ENCODE measurements at regions not wholly inside any gene's neighbourhood (a gene's known extent, or its start where the extent isn't known, plus 50 kb on each side); places are given as distances from the start of the nearest gene placed in this dataset.
A peak's percentile ranks its signal among the peaks of the same experiment; 100 is the strongest.
"Not testable (repeated sequence)": the region's sequence is repeated elsewhere in the genome, so short reads cannot be mapped to it uniquely, and the experiment has no call there.

DNA sequence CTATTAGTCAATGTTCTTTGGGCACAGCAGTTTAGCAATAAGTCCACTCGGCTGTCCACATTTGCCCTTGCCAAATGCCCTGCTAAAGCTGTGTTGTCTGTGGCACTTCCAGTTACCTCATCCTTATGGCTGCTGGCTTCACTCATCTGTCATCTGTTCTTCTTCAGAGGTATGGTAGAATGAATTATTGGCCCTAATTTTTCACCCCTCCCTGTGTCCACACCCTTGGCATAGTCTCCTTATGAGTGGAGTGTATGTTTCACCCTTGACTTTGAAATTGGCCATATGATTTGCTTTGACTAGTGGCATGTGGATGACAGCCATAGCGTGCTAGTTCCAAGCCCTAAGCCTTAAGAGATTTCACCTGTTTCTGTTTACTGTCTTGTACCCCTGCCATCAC lies 72.1 kb upstream of the EPHB1 start:
- TF ChIP-seq SNAI2 (CRISPR knock-in tag; IDR thresholded peaks at IDR 0.05) (no peak), PPARA (CRISPR knock-in tag; IDR thresholded peaks at IDR 0.05; ENCODE audit: borderline replicate concordance) (no peak), ZFP30 (CRISPR knock-in tag; IDR thresholded peaks at IDR 0.05) (no peak), ESRRG (CRISPR knock-in tag; IDR thresholded peaks at IDR 0.05) (no peak), ZNF70 (CRISPR knock-in tag; IDR thresholded peaks at IDR 0.05) (no peak), RARB (CRISPR knock-in tag; IDR thresholded peaks at IDR 0.05) (no peak), ZC3H10 (CRISPR knock-in tag; IDR thresholded peaks at IDR 0.05) (no peak), OSR1 (CRISPR knock-in tag; IDR thresholded peaks at IDR 0.05) (no peak), ZNF565 (CRISPR knock-in tag; conservative IDR thresholded peaks at IDR 0.05; ENCODE audit: low read depth) (no peak), TCF4 (CRISPR knock-in tag; IDR thresholded peaks at IDR 0.05; ENCODE audit: borderline replicate concordance) (no peak), GLIS3 (CRISPR knock-in tag; IDR thresholded peaks at IDR 0.05) (no peak), POU6F1 (CRISPR knock-in tag; IDR thresholded peaks at IDR 0.05; ENCODE audit: borderline replicate concordance, low read depth) (no peak), TOX (CRISPR knock-in tag; IDR thresholded peaks at IDR 0.05; ENCODE audit: borderline replicate concordance) (no peak), ARNTL (CRISPR knock-in tag; IDR thresholded peaks at IDR 0.05; ENCODE audit: borderline replicate concordance, low read depth) (no peak), BACH2 (CRISPR knock-in tag; IDR thresholded peaks at IDR 0.05; ENCODE audit: borderline replicate concordance) (no peak), ISL1 (CRISPR knock-in tag; IDR thresholded peaks at IDR 0.05) (no peak), ZFP3 (CRISPR knock-in tag; IDR thresholded peaks at IDR 0.05) (no peak), CSDC2 (CRISPR knock-in tag; IDR thresholded peaks at IDR 0.05) (no peak)
- TF ChIP-seq, protein P1, sequence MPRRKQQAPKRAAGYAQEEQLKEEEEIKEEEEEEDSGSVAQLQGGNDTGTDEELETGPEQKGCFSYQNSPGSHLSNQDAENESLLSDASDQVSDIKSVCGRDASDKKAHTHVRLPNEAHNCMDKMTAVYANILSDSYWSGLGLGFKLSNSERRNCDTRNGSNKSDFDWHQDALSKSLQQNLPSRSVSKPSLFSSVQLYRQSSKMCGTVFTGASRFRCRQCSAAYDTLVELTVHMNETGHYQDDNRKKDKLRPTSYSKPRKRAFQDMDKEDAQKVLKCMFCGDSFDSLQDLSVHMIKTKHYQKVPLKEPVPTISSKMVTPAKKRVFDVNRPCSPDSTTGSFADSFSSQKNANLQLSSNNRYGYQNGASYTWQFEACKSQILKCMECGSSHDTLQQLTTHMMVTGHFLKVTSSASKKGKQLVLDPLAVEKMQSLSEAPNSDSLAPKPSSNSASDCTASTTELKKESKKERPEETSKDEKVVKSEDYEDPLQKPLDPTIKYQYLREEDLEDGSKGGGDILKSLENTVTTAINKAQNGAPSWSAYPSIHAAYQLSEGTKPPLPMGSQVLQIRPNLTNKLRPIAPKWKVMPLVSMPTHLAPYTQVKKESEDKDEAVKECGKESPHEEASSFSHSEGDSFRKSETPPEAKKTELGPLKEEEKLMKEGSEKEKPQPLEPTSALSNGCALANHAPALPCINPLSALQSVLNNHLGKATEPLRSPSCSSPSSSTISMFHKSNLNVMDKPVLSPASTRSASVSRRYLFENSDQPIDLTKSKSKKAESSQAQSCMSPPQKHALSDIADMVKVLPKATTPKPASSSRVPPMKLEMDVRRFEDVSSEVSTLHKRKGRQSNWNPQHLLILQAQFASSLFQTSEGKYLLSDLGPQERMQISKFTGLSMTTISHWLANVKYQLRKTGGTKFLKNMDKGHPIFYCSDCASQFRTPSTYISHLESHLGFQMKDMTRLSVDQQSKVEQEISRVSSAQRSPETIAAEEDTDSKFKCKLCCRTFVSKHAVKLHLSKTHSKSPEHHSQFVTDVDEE (CRISPR knock-in tag; IDR thresholded peaks at IDR 0.05): no peak
- ATAC-seq: peak; percentile 59

- TF ChIP-seq GLIS3 (CRISPR knock-in tag; IDR thresholded peaks at IDR 0.05) (no peak), CREB5 (CRISPR knock-in tag; IDR thresholded peaks at IDR 0.05; ENCODE audit: low read depth) (no peak), ZFP30 (CRISPR knock-in tag; IDR thresholded peaks at IDR 0.05) (no peak), ZFP3 (CRISPR knock-in tag; IDR thresholded peaks at IDR 0.05) (no peak), ESRRG (CRISPR knock-in tag; IDR thresholded peaks at IDR 0.05) (no peak), ZNF70 (CRISPR knock-in tag; IDR thresholded peaks at IDR 0.05) (no peak), POU6F1 (CRISPR knock-in tag; IDR thresholded peaks at IDR 0.05; ENCODE audit: borderline replicate concordance, low read depth) (no peak)
- no peak for ATAC-seq
Observed at GRCh38 chr3:134729649-134730048, 65.4 kb upstream of the EPHB1 start.

- TF ChIP-seq TCF4 (CRISPR knock-in tag; IDR thresholded peaks at IDR 0.05; ENCODE audit: borderline replicate concordance): no peak
- TF ChIP-seq SNAI2 (CRISPR knock-in tag; IDR thresholded peaks at IDR 0.05): no peak
- no peak for TF ChIP-seq ZNF565 (CRISPR knock-in tag; conservative IDR thresholded peaks at IDR 0.05; ENCODE audit: low read depth)
- no peak for TF ChIP-seq CREB5 (CRISPR knock-in tag; IDR thresholded peaks at IDR 0.05; ENCODE audit: low read depth)
- no peak for TF ChIP-seq CSDC2 (CRISPR knock-in tag; IDR thresholded peaks at IDR 0.05)
- TF ChIP-seq, protein P2, sequence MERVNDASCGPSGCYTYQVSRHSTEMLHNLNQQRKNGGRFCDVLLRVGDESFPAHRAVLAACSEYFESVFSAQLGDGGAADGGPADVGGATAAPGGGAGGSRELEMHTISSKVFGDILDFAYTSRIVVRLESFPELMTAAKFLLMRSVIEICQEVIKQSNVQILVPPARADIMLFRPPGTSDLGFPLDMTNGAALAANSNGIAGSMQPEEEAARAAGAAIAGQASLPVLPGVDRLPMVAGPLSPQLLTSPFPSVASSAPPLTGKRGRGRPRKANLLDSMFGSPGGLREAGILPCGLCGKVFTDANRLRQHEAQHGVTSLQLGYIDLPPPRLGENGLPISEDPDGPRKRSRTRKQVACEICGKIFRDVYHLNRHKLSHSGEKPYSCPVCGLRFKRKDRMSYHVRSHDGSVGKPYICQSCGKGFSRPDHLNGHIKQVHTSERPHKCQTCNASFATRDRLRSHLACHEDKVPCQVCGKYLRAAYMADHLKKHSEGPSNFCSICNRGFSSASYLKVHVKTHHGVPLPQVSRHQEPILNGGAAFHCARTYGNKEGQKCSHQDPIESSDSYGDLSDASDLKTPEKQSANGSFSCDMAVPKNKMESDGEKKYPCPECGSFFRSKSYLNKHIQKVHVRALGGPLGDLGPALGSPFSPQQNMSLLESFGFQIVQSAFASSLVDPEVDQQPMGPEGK (CRISPR knock-in tag; IDR thresholded peaks at IDR 0.05; ENCODE audit: borderline replicate concordance): no peak
- TF ChIP-seq ZNF8 (CRISPR knock-in tag; IDR thresholded peaks at IDR 0.05): no peak
- TF ChIP-seq BACH2 (CRISPR knock-in tag; IDR thresholded peaks at IDR 0.05; ENCODE audit: borderline replicate concordance): no peak
- TF ChIP-seq POU6F1 (CRISPR knock-in tag; IDR thresholded peaks at IDR 0.05; ENCODE audit: borderline replicate concordance, low read depth): no peak
- no peak for TF ChIP-seq ZC3H10 (CRISPR knock-in tag; IDR thresholded peaks at IDR 0.05)
- TF ChIP-seq TOX (CRISPR knock-in tag; IDR thresholded peaks at IDR 0.05; ENCODE audit: borderline replicate concordance): no peak
- TF ChIP-seq OSR1 (CRISPR knock-in tag; IDR thresholded peaks at IDR 0.05): no peak
- no peak for TF ChIP-seq ZFP30 (CRISPR knock-in tag; IDR thresholded peaks at IDR 0.05)
- TF ChIP-seq ZNF70 (CRISPR knock-in tag; IDR thresholded peaks at IDR 0.05): no peak
- TF ChIP-seq PPARA (CRISPR knock-in tag; IDR thresholded peaks at IDR 0.05; ENCODE audit: borderline replicate concordance): no peak
- TF ChIP-seq ISL1 (CRISPR knock-in tag; IDR thresholded peaks at IDR 0.05): no peak
- ATAC-seq: no peak
Observed at GRCh38 chr3:134737516-134737915, 57.5 kb upstream of the EPHB1 start.

GRCh38 chr3:134740077-134740476 lies 55.0 kb upstream of the EPHB1 start:
- not testable (repeated sequence) for ATAC-seq

All from SK-N-SH treated with all-trans-retinoic acid at 6 μM for 48 hours (cell line).